ENCODE measurements at regions not wholly inside any gene's neighbourhood (a gene's known extent, or its start where the extent isn't known, plus 50 kb on each side); places are given as distances from the start of the nearest gene placed in this dataset.
"Not testable (repeated sequence)": the region's sequence is repeated elsewhere in the genome, so short reads cannot be mapped to it uniquely, and the experiment has no call there.

DNA sequence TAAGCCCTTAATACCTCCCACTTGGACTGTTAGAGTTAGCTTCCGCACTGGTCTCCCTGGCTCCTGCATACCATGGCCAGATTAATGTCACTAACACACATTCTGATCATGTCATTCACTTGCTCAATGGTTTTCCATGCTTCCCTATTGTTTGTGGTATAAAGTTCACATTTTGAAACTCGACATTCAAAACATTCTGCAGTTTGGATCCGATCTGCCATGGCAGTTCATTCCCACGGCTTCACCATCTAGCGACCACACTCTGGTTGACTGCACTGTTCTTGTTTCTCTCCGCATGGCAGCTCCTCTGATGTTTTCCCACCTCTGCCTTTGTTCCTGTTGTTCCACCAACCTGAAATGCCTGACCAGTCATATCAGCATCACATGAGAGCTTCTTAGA is 87.4 kb upstream of the WAC start:
- no peak for DNase-seq (ENCODE audit: low spot score)

- no peak for DNase-seq (ENCODE audit: low spot score)
Measured at GRCh38 chr10:28449382-28449781, 83.5 kb upstream of the WAC start.

GRCh38 chr10:28449926-28450325 is 83.0 kb upstream of the WAC start:
- no peak for DNase-seq (ENCODE audit: low spot score)

DNA sequence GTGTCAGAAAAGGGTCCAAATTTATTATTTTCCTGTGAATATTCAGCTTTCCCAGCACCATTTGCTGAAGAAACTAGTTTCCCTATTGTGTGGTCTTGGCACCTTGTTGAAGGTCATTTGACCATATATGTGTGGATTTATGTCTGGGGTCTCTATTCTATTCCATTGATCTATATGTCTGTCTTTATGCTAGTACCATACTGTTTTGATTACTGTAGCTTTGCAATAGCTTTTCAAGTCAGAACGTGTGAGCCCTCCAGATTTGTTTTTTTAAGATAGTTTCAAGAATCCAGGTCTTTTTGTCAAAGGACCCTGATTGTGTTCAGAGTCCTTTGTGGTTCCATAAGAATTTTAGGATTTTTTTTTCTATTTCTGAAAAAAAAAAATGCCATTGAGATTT is 79.0 kb upstream of the WAC start:
- no peak for DNase-seq (ENCODE audit: low spot score)

DNA sequence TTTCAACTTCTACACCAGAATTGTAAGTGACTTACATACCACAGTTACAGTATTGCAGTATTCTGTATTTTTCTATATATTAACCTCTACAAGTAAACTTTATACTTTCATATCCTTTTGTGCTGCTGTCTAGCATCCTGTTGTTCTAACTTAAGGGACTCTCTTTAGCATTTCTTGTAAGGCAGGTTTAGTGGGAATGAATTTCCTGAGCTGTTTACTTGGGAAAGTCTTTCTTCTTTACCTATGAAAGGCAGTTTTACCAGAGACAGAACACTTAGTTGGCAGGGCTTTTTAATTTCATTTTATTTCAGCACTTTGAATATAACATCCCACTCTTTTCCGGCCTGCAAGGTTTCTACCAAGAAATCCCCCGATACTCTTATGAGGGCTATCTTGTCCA is 75.8 kb upstream of the WAC start:
- DNase-seq (ENCODE audit: low spot score), result no peak

DNA sequence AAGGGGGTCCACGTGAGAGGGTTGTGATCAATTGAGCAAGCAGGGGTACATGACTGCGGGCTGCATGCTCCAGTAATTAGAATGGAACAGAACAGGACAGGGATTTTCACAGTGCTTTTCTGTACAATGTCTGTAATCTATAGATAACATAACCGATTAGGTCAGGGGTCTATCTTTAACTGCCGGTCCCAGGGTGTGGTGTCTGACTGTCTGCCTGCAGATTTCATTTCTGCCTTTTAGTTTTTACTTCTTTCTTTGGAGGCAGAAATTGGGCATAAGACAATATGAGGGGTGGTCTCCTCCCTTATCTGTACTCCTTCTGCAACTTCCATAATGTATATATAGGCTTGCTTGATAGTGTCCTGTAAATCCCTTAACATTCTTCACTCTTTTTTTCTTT is 75.0 kb upstream of the WAC start:
- DNase-seq (ENCODE audit: low spot score), result not testable (repeated sequence)

DNA sequence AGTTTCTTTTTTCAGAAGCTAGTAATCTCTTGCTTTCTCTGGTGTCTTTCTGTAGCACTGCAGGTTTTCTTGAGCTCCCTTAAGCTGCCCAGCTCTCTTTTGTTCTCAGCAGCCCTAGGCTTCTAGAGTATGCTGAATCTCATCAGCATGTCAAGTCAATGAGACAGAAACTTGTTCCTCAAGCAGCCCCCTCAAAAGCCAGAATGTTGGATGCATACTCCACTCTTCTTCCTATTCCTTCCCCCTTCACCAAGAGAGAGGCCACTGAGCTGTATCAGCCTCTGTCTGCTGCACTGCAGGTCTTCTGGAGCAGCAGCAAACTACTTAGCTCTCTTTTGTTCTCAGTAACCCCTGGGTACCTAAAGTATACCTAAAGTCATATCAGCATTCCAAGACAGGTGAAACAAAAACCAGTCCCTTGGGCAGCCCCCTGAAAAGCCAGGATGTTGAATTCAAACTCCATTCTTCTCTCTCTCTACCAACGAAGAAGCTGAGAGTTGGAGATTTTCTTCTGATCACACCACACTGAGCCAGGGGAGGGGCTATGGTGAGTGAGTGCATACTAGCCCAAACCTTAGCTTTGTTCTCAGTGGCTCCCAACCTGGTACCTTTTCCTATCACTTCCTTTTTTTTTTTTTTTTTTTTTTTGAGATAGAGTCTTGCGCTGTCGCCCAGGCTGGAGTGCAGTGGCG is 73.3 kb upstream of the WAC start:
- no peak for DNase-seq (ENCODE audit: low spot score)

GRCh38 chr10:28463141-28463540 is 69.8 kb upstream of the WAC start:
- DNase-seq (ENCODE audit: low spot score), result no peak

DNA sequence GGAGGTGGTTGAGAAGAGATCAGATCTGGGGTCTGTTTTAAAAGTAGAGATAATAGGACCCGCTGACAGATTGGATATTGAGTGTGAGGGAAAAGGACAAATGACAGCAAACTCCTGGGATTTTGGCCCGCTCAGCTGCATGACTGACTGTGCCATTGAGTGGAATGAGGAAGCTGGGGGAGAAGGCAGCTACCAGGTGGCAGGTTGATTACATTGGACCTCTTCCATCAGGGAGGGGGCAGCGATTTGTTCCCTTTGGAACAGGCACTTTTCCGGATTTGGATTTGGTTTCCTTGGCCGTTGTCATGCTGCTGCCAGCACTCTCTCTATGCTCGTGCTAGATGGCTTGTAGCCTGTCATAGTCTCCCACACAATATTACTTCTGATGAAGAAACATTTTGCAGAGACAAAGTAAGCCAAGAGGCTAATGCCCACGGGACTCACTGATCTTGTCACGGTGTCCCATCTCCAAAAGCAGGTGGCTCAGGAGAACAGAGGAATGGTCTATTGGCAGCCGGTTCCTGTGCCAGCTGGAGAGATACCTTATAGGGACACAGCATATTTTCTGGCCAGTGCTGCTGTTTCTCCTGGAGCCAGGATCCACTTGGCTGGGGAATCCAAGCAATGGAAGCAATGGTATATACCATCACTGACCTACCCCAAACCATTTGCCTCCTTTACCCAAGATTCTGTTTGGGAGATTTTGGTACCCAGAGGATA is 69.1 kb upstream of the WAC start:
- DNase-seq (ENCODE audit: low spot score), result no peak

DNA sequence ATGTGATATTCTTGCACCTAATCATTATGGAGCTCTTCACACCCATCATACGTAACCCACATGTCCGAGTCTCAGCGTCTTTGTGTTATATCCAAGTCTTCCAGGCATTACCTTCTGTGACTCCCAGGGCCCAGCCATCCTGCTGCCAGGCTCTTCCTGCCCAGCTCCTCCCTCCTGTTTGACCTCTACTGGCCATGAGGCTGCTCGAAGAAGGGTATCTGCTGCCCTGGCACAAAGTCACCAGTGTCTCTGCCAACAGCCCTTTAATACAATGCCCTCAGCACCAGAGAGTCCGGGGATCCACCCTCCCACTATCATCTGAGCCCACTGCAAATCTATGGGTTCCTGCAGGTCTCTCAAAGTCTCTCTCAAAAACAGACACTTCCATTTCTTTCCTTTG is 65.3 kb upstream of the WAC start:
- DNase-seq (ENCODE audit: low spot score), result no peak

GRCh38 chr10:28468707-28469483 is 64.0 kb upstream of the WAC start:
- DNase-seq (ENCODE audit: low spot score), result no peak

- DNase-seq (ENCODE audit: low spot score), result no peak
Measured at GRCh38 chr10:28470873-28471651, 61.9 kb upstream of the WAC start.

- DNase-seq (ENCODE audit: low spot score), result no peak
Measured at GRCh38 chr10:28471652-28472050, 61.3 kb upstream of the WAC start.

DNA sequence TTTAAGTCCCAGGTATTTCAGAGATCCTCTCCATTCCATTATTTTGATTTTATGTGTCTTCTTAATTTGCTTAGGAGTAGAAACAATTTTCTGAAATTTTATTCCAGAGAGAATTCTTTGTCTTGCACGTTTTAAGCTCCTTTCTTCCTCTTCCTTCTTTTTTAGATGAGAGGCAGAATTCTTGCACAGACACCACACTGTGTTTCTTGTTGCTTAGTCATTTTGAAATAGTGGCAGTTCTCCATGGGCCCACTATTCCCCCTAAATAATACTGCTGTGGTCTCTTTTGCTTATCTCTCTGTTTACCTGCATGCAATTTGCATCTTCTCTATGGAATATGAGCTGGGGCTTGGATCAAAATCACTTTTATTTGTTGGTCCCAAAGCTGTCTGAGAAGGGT is 54.3 kb upstream of the WAC start:
- no peak for DNase-seq (ENCODE audit: low spot score)

- DNase-seq (ENCODE audit: low spot score), result no peak
Measured at GRCh38 chr10:28479425-28479865, 53.5 kb upstream of the WAC start.

- no peak for DNase-seq (ENCODE audit: low spot score)
Measured at GRCh38 chr10:28479927-28480627, 52.8 kb upstream of the WAC start.

DNA sequence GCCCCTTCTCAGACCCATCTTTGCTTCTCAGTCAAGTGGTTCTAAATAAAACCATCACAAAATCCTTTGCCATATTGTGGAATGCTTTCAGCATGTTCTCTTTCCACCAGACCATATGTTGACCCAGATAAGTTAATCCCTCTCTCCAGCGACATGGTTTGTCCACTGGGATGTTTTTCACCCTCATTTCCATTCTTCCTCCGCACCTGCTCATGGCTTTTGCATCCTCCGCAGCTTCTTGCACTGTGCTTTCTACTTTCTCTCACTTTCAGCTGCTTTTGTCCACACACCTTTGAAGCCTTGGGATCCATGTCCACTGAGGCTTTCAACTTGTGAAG is 52.3 kb upstream of the WAC start:
- DNase-seq (ENCODE audit: low spot score), result no peak

DNA sequence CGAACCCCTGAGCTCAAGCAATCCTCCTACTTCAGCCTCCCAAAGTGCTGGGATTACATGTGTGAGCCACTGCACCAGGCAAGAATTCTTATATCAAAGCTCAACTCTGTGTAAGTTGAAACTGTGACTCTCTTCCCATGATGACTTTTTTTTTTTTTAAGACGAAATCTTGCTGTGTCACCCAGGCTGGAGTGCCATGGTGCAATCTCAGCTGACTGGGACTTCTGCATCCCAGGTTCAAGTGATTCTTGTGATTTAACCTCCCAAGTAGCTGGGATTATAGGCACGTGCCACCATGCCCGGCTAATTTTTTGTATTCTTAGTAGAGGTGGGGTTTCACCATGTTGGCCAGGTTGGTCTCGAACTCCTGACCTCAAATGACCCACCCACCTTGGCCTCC is 51.6 kb upstream of the WAC start:
- DNase-seq (ENCODE audit: low spot score), result not testable (repeated sequence)

- DNase-seq (ENCODE audit: low spot score), result no peak
Measured at GRCh38 chr10:28481968-28482367, 51.0 kb upstream of the WAC start.

Data from hepatic stellate cell (primary cell).